ENCODE measurements at regions not wholly inside any gene's neighbourhood (a gene's known extent, or its start where the extent isn't known, plus 50 kb on each side); places are given as distances from the start of the nearest gene placed in this dataset.

DNA sequence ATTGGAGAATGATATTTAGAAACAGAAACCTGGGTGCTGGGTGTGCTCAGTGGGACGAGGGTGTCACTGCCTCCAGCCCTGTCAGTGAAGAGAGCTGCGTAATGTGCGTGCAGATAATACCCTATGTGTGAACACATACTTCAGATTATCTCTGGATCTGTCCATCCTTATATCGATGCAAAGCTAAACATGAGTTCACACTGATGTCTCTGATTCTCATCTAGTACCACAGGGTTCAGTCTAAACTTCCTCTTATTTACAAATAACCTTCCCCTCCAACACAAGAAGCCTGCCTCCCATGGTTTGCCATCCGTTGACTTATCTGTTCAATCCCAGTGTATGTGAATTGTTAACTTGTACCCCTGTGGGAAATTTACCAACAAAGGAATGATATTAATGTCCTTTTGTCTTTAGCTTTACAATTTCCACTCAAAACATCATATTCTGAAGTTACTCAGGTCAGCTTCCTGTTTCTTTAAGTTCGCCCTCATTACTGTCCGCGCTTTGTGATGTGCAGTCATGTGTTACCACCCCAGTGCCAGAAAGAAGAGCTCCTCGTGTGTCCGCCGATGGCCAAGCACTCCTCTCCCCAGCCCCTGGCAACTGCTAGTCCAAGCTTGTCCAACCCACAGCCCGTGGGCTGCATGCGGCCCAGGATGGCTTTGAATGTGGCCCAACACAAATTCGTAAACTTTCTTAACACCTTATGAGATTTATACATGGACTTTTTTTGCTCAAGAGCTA is 108.2 kb downstream of the RTP5 start:
- no peak for DNase-seq (ENCODE audit: low read depth)
- H3K4me3 ChIP-seq (ENCODE audit: low read depth, low read length), result no peak overlapping the region
- no peak for TF ChIP-seq POLR2A (IDR thresholded peaks at IDR 0.05; ENCODE audit: extremely low read depth, insufficient read length)
- TF ChIP-seq MYC (IDR thresholded peaks at IDR 0.05; ENCODE audit: low read depth, low read length), result no peak
- TF ChIP-seq, protein P1, sequence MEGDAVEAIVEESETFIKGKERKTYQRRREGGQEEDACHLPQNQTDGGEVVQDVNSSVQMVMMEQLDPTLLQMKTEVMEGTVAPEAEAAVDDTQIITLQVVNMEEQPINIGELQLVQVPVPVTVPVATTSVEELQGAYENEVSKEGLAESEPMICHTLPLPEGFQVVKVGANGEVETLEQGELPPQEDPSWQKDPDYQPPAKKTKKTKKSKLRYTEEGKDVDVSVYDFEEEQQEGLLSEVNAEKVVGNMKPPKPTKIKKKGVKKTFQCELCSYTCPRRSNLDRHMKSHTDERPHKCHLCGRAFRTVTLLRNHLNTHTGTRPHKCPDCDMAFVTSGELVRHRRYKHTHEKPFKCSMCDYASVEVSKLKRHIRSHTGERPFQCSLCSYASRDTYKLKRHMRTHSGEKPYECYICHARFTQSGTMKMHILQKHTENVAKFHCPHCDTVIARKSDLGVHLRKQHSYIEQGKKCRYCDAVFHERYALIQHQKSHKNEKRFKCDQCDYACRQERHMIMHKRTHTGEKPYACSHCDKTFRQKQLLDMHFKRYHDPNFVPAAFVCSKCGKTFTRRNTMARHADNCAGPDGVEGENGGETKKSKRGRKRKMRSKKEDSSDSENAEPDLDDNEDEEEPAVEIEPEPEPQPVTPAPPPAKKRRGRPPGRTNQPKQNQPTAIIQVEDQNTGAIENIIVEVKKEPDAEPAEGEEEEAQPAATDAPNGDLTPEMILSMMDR (IDR thresholded peaks at IDR 0.05; ENCODE audit: low read depth, low read length), result no peak
- TF ChIP-seq, protein P2, sequence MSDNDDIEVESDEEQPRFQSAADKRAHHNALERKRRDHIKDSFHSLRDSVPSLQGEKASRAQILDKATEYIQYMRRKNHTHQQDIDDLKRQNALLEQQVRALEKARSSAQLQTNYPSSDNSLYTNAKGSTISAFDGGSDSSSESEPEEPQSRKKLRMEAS (IDR thresholded peaks at IDR 0.05; ENCODE audit: low read depth, low read length), result no peak

DNA sequence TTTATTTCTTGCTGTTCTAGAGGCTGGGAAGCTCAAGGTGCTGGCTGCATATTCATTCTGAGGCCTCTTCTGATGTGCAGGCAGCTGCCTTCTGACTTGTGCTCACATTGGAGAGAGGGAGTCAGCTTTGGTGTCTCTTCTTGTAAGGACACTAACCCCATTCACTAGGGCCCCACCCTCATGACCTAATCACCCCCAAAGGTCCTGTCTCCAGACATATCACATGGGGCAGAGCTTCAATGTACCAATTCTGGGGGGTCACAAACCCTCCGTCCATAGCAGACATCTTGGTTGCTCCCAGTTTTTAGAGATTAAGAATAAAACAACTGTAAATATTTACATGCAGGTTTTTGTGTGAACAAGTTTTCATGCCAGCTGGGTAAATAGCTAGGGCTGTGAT is 109.1 kb downstream of the RTP5 start:
- H3K4me3 ChIP-seq (ENCODE audit: low read depth, low read length), result no peak overlapping the region
- no peak for TF ChIP-seq POLR2A (IDR thresholded peaks at IDR 0.05; ENCODE audit: extremely low read depth, insufficient read length)
- TF ChIP-seq, protein P1 (IDR thresholded peaks at IDR 0.05; ENCODE audit: low read depth, low read length), result no peak
- TF ChIP-seq, protein P2 (IDR thresholded peaks at IDR 0.05; ENCODE audit: low read depth, low read length), result no peak
- no peak for TF ChIP-seq MYC (IDR thresholded peaks at IDR 0.05; ENCODE audit: low read depth, low read length)
- no peak for DNase-seq (ENCODE audit: low read depth)

DNA sequence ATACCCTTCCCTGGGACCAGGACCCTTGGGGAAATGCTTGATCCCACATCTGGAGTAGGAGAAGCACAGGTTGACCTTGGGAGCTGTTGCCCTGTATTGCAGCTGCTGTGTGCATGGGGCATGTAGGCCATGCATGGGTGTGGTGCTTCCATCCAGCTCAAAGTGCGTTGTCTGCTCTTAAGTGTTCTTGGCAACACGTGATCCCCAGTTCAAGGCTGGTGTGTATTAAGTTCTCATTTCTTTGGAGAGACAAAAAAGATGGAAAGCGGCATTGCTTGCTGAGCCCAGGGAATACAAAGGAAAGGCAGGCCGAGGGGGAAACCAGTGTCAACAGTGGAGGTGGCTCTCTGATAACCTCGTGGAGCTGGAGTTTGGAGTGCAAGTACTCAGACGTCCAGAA is 110.7 kb downstream of the RTP5 start:
- TF ChIP-seq, protein P1 (IDR thresholded peaks at IDR 0.05; ENCODE audit: low read depth, low read length), result no peak
- no peak for TF ChIP-seq POLR2A (IDR thresholded peaks at IDR 0.05; ENCODE audit: extremely low read depth, insufficient read length)
- TF ChIP-seq, protein P2 (IDR thresholded peaks at IDR 0.05; ENCODE audit: low read depth, low read length), result no peak
- no peak for TF ChIP-seq MYC (IDR thresholded peaks at IDR 0.05; ENCODE audit: low read depth, low read length)
- no peak for DNase-seq (ENCODE audit: low read depth)
- H3K4me3 ChIP-seq (ENCODE audit: low read depth, low read length), result no peak overlapping the region

DNA sequence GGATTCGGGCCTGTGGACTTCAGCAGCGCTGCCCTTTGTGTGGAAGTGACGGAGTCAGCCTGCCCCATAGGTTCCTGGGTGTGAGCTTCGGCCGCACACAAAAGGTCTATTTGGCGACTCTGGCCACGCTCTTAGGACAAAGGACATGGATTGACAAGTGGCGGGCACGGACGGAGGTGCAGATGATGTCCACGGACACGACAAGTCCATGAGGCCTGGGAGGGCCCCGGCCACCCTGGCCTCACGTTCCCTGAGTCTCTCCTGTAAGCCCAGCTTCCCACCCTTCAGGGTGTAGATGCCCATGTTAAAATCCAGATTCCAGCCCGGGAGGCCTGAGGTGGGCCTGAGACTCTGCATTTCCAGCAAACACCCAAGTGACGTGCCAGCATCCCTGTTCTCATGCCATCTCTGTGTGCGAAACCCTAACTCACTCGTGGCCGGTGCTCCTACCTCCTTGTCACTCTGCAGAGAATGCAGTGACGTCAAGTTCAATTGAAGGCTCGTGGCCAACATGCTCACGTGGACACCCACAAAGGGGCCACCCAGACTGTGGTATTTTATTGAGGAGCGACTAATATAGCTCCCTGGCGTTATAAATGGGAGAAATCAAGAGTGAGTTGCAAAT is 111.7 kb downstream of the RTP5 start:
- H3K4me3 ChIP-seq (ENCODE audit: low read depth, low read length), result no peak overlapping the region
- no peak for DNase-seq (ENCODE audit: low read depth)
- TF ChIP-seq POLR2A (IDR thresholded peaks at IDR 0.05; ENCODE audit: extremely low read depth, insufficient read length) (no peak), MYC (IDR thresholded peaks at IDR 0.05; ENCODE audit: low read depth, low read length) (no peak)
- TF ChIP-seq, protein P2 (IDR thresholded peaks at IDR 0.05; ENCODE audit: low read depth, low read length), result no peak
- TF ChIP-seq, protein P1 (IDR thresholded peaks at IDR 0.05; ENCODE audit: low read depth, low read length), result no peak

- no peak for TF ChIP-seq MYC (IDR thresholded peaks at IDR 0.05; ENCODE audit: low read depth, low read length)
- H3K4me3 ChIP-seq (ENCODE audit: low read depth, low read length), result no peak overlapping the region
- no peak for DNase-seq (ENCODE audit: low read depth)
These were observed 113.4 kb downstream of the RTP5 start for GRCh38 chr2:241982706-241983570.
